GM23338 (cell line): ENCODE measurements at regions not wholly inside any gene's neighbourhood (a gene's known extent, or its start where the extent isn't known, plus 50 kb on each side); places are given as distances from the start of the nearest gene placed in this dataset.
A peak's percentile ranks its signal among the peaks of the same experiment; 100 is the strongest.

Experiments used
- ATAC-seq: fragments of 200-7000 bp; cut with Tn5 transposase; 3 replicates; pipeline ENCODE4 v1.9.1; 2020
- DNase-seq: peaks from one replicate; pipeline ENCODE4 v3.0.0-alpha.2; 2015; ENCODE audit warnings: low spot score
- H2AFZ ChIP-seq: fragments of 200-600 bp; sonication (generic); 2 replicates; pipeline ENCODE4 v1.8.0; 2016; ENCODE audit warnings: antibody characterized with exemption, mild to moderate bottlenecking, moderate library complexity
- H3F3A ChIP-seq: fragments of 200-600 bp; sonication (generic); replicated peaks from 2 replicates; pipeline ENCODE4 v1.8.0; 2017; ENCODE audit warnings: antibody characterized with exemption, mixed run types, low read depth
- H3K27ac ChIP-seq: fragments of 200-600 bp; sonication (generic); 2 replicates; pipeline ENCODE4 v1.6.1; 2016; ENCODE audit warnings: low read depth
- H3K27me3 ChIP-seq: fragments of 200-600 bp; sonication (generic); 2 replicates; pipeline ENCODE4 v1.8.0; 2016; ENCODE audit warnings: mild to moderate bottlenecking, mixed run types, moderate library complexity; ENCODE audit not compliant: insufficient read depth
- H3K36me3 ChIP-seq: fragments of 200-600 bp; sonication (generic); 2 replicates; pipeline ENCODE4 v1.8.0; 2016; ENCODE audit warnings: mild to moderate bottlenecking; ENCODE audit not compliant: insufficient read depth
- H3K4me1 ChIP-seq: fragments of 200-600 bp; sonication (generic); 2 replicates; pipeline ENCODE4 v1.8.0; 2016; ENCODE audit warnings: mild to moderate bottlenecking, moderate library complexity; ENCODE audit not compliant: insufficient read depth
- H3K4me2 ChIP-seq: fragments of 200-600 bp; sonication (generic); 2 replicates; pipeline ENCODE4 v1.7.1; 2017; ENCODE audit warnings: mixed run types
- H3K4me3 ChIP-seq: fragments of 200-600 bp; sonication (generic); 2 replicates; pipeline ENCODE4 v1.6.1; 2016; ENCODE audit warnings: mixed run types
- H3K79me2 ChIP-seq: fragments of 200-600 bp; sonication (generic); replicated peaks from 2 replicates; pipeline ENCODE4 v1.8.0; 2017; ENCODE audit warnings: mild to moderate bottlenecking; ENCODE audit not compliant: insufficient read depth
- H3K9me2 ChIP-seq: fragments of 200-600 bp; sonication (generic); 2 replicates; pipeline ENCODE4 v1.8.0; 2017; ENCODE audit not compliant: insufficient read depth
- H4K20me1 ChIP-seq: fragments of 200-600 bp; sonication (generic); replicated peaks from 2 replicates; pipeline ENCODE4 v1.8.0; 2017; ENCODE audit warnings: mild to moderate bottlenecking; ENCODE audit not compliant: insufficient read depth
- H3K27ac Mint-ChIP-seq: 2 replicates; pipeline ENCODE4 v1.8.0; 2020; ENCODE audit warnings: inconsistent platforms, mild to moderate bottlenecking, moderate library complexity, mixed read lengths
- H3K27me3 Mint-ChIP-seq: 3 replicates; pipeline ENCODE4 v1.8.0; 2022; ENCODE audit warnings: low read depth, mild to moderate bottlenecking, moderate library complexity, mixed read lengths, inconsistent platforms; ENCODE audit not compliant: insufficient read depth, poor library complexity
- H3K36me3 Mint-ChIP-seq: 3 replicates; pipeline ENCODE4 v1.8.0; 2021; ENCODE audit warnings: low read depth, mild to moderate bottlenecking, inconsistent platforms, moderate library complexity, mixed read lengths
- H3K4me1 Mint-ChIP-seq: 3 replicates; pipeline ENCODE4 v1.8.0; 2020; ENCODE audit warnings: mild to moderate bottlenecking, inconsistent platforms, mixed read lengths
- H3K4me3 Mint-ChIP-seq: 3 replicates; pipeline ENCODE4 v1.8.0; 2021; ENCODE audit warnings: moderate library complexity, mild to moderate bottlenecking, inconsistent platforms, mixed read lengths
- H3K9me3 Mint-ChIP-seq: 3 replicates; pipeline ENCODE4 v1.8.0; 2020; ENCODE audit warnings: moderate library complexity, mild to moderate bottlenecking, inconsistent platforms, mixed read lengths
- CTCF ChIP-seq, 2 experiments: fragments of 200-600 bp in 1 of 2; sonication (generic) in 1 of 2; conservative IDR thresholded peaks; 2 replicates each; pipeline versions ENCODE4 v1.5.1 to v1.6.1; 2016 to 2017; ENCODE audit warnings: antibody characterized with exemption in 2 of 2, low read depth in 2 of 2, mild to moderate bottlenecking in 2 of 2, moderate library complexity in 1 of 2
- EZH2 ChIP-seq: fragments of 200-600 bp; sonication (generic); IDR thresholded peaks from one replicate; pipeline ENCODE4 v1.8.0; 2017; ENCODE audit warnings: antibody characterized with exemption, mild to moderate bottlenecking, low read depth; ENCODE audit not compliant: unreplicated experiment
- JUNB ChIP-seq: IDR thresholded peaks from one replicate; pipeline ENCODE4 v1.6.1; 2016; ENCODE audit warnings: antibody characterized with exemption; ENCODE audit not compliant: unreplicated experiment
- REST ChIP-seq: IDR thresholded peaks from one replicate; pipeline ENCODE4 v1.6.1; 2018; ENCODE audit warnings: antibody characterized with exemption; ENCODE audit not compliant: unreplicated experiment
- ZNF114 ChIP-seq: fragments of 250-450 bp; sonication (Bioruptor Pico); IDR thresholded peaks from 2 replicates; pipeline ENCODE4 v1.5.0; 2020; ENCODE audit warnings: mild to moderate bottlenecking, moderate library complexity
- ZNF462 ChIP-seq: fragments of 250-450 bp; sonication (Bioruptor Pico); IDR thresholded peaks from 2 replicates; pipeline ENCODE4 v1.5.0; 2020; ENCODE audit warnings: mild to moderate bottlenecking, moderate library complexity

GRCh38 chr6:92810913-92811312 is 608.4 kb downstream of the EPHA7 start:
- peaks cover 3% of the 10 kb centered on the region for H3K4me1 Mint-ChIP-seq
- no peaks in the 10 kb centered on the region; the same call in 2 of the 3 replicates for H3K9me3 Mint-ChIP-seq
- ATAC-seq, result peak; percentile 92
- no peaks in the 10 kb centered on the region for H3K36me3 ChIP-seq
- H3K4me2 ChIP-seq, result no peak overlapping the region
- no peaks in the 10 kb centered on the region for H4K20me1 ChIP-seq
- H3K27me3 ChIP-seq, result no peaks in the 10 kb centered on the region
- no peaks in the 10 kb centered on the region; the same call in 1 of the 2 replicates for H3K4me1 ChIP-seq
- no peak overlapping the region for H3K27ac Mint-ChIP-seq
- no peak overlapping the region for H3K27ac ChIP-seq
- no peaks in the 10 kb centered on the region for H3K79me2 ChIP-seq
- no peaks in the 10 kb centered on the region for H3K27me3 Mint-ChIP-seq
- H3K4me3 ChIP-seq, result no peak overlapping the region
- peak; percentile 86 for DNase-seq
- no peak overlapping the region for H2AFZ ChIP-seq
- no peaks in the 10 kb centered on the region for H3K36me3 Mint-ChIP-seq
- H3K9me2 ChIP-seq, result no peaks in the 10 kb centered on the region; the same call in 1 of the 2 replicates
- no peaks in the 10 kb centered on the region for H3F3A ChIP-seq
- TF ChIP-seq CTCF (conservative IDR thresholded peaks at IDR 0.05; ENCODE audit: low read depth in 2 of 2), result peak; percentile 79 to 80
- no peak for TF ChIP-seq ZNF462 (CRISPR knock-in tag)
- no peak overlapping the region for H3K4me3 Mint-ChIP-seq

- ATAC-seq (no peak), DNase-seq (no peak)
- Mint-ChIP-seq H3K27me3 (no peaks in the 10 kb centered on the region), H3K36me3 (no peaks in the 10 kb centered on the region), H3K4me1 (peaks cover 3% of the 10 kb centered on the region), H3K4me3 (no peak overlapping the region), H3K9me3 (no peaks in the 10 kb centered on the region), H3K27ac (no peak overlapping the region)
- H4K20me1 ChIP-seq, result no peaks in the 10 kb centered on the region
- H2AFZ ChIP-seq, result no peak overlapping the region
- H3K36me3 ChIP-seq, result no peaks in the 10 kb centered on the region
- H3K79me2 ChIP-seq, result no peaks in the 10 kb centered on the region
- H3K4me3 ChIP-seq, result no peak overlapping the region
- no peak overlapping the region for H3K27ac ChIP-seq
- H3K4me2 ChIP-seq, result no peak overlapping the region
- TF ChIP-seq REST, result no peak
- TF ChIP-seq CTCF (conservative IDR thresholded peaks at IDR 0.05; ENCODE audit: low read depth in 2 of 2), result no peak
- TF ChIP-seq EZH2, result no peak
- TF ChIP-seq JUNB, result no peak
- TF ChIP-seq ZNF114 (CRISPR knock-in tag), result no peak
- H3K4me1 ChIP-seq, result no peaks in the 10 kb centered on the region; the same call in 1 of the 2 replicates
- H3K27me3 ChIP-seq, result no peaks in the 10 kb centered on the region
- no peaks in the 10 kb centered on the region for H3F3A ChIP-seq
- no peaks in the 10 kb centered on the region for H3K9me2 ChIP-seq
Observed at GRCh38 chr6:92806254-92806653, 613.1 kb downstream of the EPHA7 start.
